ENCODE measurements at regions not wholly inside any gene's neighbourhood (a gene's known extent, or its start where the extent isn't known, plus 50 kb on each side); places are given as distances from the start of the nearest gene placed in this dataset.

DNA sequence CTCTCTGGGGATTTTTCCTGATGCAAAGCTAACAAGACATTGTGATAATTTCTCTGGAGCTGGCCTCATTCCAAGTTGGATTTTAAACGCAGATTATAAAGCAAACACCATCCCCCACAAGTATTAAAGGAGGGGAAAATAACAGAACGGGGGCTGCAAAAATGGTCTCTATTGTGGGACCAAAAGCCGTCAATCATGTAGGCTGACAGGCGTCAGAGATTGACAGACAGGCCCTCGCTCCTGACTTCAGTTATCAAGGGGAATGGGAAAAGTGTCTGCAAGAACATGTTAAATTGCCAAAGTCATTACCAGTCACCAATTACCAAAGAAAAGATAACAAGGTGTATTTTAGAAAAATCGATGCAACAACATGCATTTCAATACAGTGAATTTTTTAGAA, 307.4 kb upstream of the POU3F1 start:
- no peak for TF ChIP-seq CTCF (IDR thresholded peaks at IDR 0.05; ENCODE audit: poor library complexity, severe bottlenecking)
- peak; percentile 32 for TF ChIP-seq RAD21 (conservative IDR thresholded peaks at IDR 0.05)
- TF ChIP-seq MXI1 (conservative IDR thresholded peaks at IDR 0.05; ENCODE audit: poor library complexity, severe bottlenecking) = no peak
- no peak for TF ChIP-seq REST (IDR thresholded peaks at IDR 0.05; ENCODE audit: borderline replicate concordance)
- TF ChIP-seq EZH2 (IDR thresholded peaks at IDR 0.05; ENCODE audit: borderline replicate concordance, insufficient read depth, low read length, poor library complexity, severe bottlenecking) = no peak

Data from neural cell (in vitro differentiated cells).